CD4-positive, alpha-beta memory T cell (primary cell): ENCODE measurements at regions not wholly inside any gene's neighbourhood (a gene's known extent, or its start where the extent isn't known, plus 50 kb on each side); places are given as distances from the start of the nearest gene placed in this dataset.
A peak's percentile ranks its signal among the peaks of the same experiment; 100 is the strongest.
"Not testable (repeated sequence)": the region's sequence is repeated elsewhere in the genome, so short reads cannot be mapped to it uniquely, and the experiment has no call there.

Experiments
- CTCF ChIA-PET: fragments of 350-600 bp; sonication (Branson Sonifier 250); formaldehyde crosslinking; loops from one replicate; lab custom pipeline; 2021; ENCODE audit warnings: inconsistent platforms; ENCODE audit not compliant: partially characterized antibody; lab: Charles Lee
- POLR2A ChIA-PET: fragments of 350-600 bp; sonication (Branson Sonifier 250); formaldehyde crosslinking; loops from one replicate; lab custom pipeline; 2021; ENCODE audit not compliant: partially characterized antibody; lab: Charles Lee
- DNase-seq, 5 donors: peaks; one replicate each; pipeline versions ENCODE4 v3.0.0 to v3.0.0-alpha.2; 2020 to 2022; ENCODE audit warnings: mixed read lengths in 1 of 5
- H3K27ac ChIP-seq: one replicate; pipeline ENCODE4 v1.7.0; 2013; ENCODE audit warnings: low read depth, low read length
- H3K27me3 ChIP-seq: 2 replicates; pipeline ENCODE4 v1.7.0; 2013; ENCODE audit warnings: mild to moderate bottlenecking, low read length, moderate library complexity; ENCODE audit not compliant: insufficient read depth
- H3K36me3 ChIP-seq: 2 replicates; pipeline ENCODE4 v1.7.0; 2013; ENCODE audit warnings: mild to moderate bottlenecking, low read length, moderate library complexity; ENCODE audit not compliant: insufficient read depth
- H3K4me1 ChIP-seq: 2 replicates; pipeline ENCODE4 v1.7.0; 2013; ENCODE audit warnings: mild to moderate bottlenecking, low read length, moderate library complexity; ENCODE audit not compliant: insufficient read depth
- H3K4me3 ChIP-seq, 2 donors: one replicate each; pipeline ENCODE4 v1.7.0; 2013; ENCODE audit warnings: low read length in 2 of 2, mild to moderate bottlenecking in 1 of 2
- H3K9me3 ChIP-seq, 2 donors: one replicate each; pipeline ENCODE4 v1.7.0; 2013; ENCODE audit warnings: low read length in 2 of 2, control low read depth in 1 of 2; ENCODE audit not compliant: control insufficient read depth in 1 of 2
- H3K27ac Mint-ChIP-seq, 7 donors: one replicate each; pipeline ENCODE4 v1.8.0; 2020 to 2021; ENCODE audit warnings: mixed read lengths in 7 of 7, mild to moderate bottlenecking in 6 of 7, inconsistent platforms in 3 of 7, moderate library complexity in 3 of 7
- H3K27me3 Mint-ChIP-seq, 2 donors: one replicate each; pipeline ENCODE4 v1.8.0; 2020 to 2021; ENCODE audit warnings: mixed read lengths in 2 of 2
- H3K36me3 Mint-ChIP-seq, 2 donors: one replicate each; pipeline ENCODE4 v1.8.0; 2020 to 2021; ENCODE audit warnings: mixed read lengths in 2 of 2, inconsistent platforms in 1 of 2, mild to moderate bottlenecking in 1 of 2
- H3K4me1 Mint-ChIP-seq, 4 donors: one replicate each; pipeline ENCODE4 v1.8.0; 2020 to 2021; ENCODE audit warnings: mixed read lengths in 4 of 4, mild to moderate bottlenecking in 1 of 4
- H3K4me3 Mint-ChIP-seq, 8 donors: one replicate each; pipeline ENCODE4 v1.8.0; 2020 to 2021; ENCODE audit warnings: mixed read lengths in 8 of 8, mild to moderate bottlenecking in 7 of 8, moderate library complexity in 6 of 8, inconsistent platforms in 3 of 8
- H3K9me3 Mint-ChIP-seq, 8 donors: one replicate each; pipeline ENCODE4 v1.8.0; 2020 to 2021; ENCODE audit warnings: mixed read lengths in 8 of 8, mild to moderate bottlenecking in 5 of 8, inconsistent platforms in 3 of 8, moderate library complexity in 1 of 8
- intact Hi-C: fragments of 100-400 bp; cut with micrococcal nuclease; formaldehyde crosslinking; loops from one replicate; pipeline ENCODE4 v1.15.1; 2023

- H3K27me3 Mint-ChIP-seq, CTCF ChIA-PET, H3K36me3 Mint-ChIP-seq, H3K27ac ChIP-seq, intact Hi-C loops, H3K36me3 ChIP-seq, H3K4me3 Mint-ChIP-seq, H3K9me3 ChIP-seq, H3K4me1 ChIP-seq, H3K27me3 ChIP-seq, POLR2A ChIA-PET, DNase-seq, H3K27ac Mint-ChIP-seq, H3K4me3 ChIP-seq, H3K4me1 Mint-ChIP-seq: not testable (repeated sequence)
- peaks cover 0 to 38% (median 18%) of the 10 kb centered on the region in 8 donors for H3K9me3 Mint-ChIP-seq
These were observed 100.6 kb upstream of the FOXD4L5 start for GRCh38 chr9:65385655-65386024.

GRCh38 chr9:65384759-65385654 lies 100.0 kb upstream of the FOXD4L5 start:
- H3K9me3 ChIP-seq, POLR2A ChIA-PET, H3K36me3 Mint-ChIP-seq, H3K4me3 ChIP-seq, H3K4me1 Mint-ChIP-seq, H3K27me3 ChIP-seq, H3K27ac Mint-ChIP-seq, H3K27ac ChIP-seq, intact Hi-C loops, CTCF ChIA-PET, H3K4me3 Mint-ChIP-seq, H3K27me3 Mint-ChIP-seq, H3K36me3 ChIP-seq, H3K4me1 ChIP-seq: not testable (repeated sequence)
- DNase-seq, result peak in 1 of 5 donors; percentile 36
- peaks cover 0 to 37% (median 18%) of the 10 kb centered on the region in 8 donors for H3K9me3 Mint-ChIP-seq

- H3K27ac Mint-ChIP-seq, H3K36me3 ChIP-seq, H3K4me3 ChIP-seq, H3K27me3 ChIP-seq, H3K4me3 Mint-ChIP-seq, H3K9me3 ChIP-seq, H3K36me3 Mint-ChIP-seq, H3K4me1 Mint-ChIP-seq, CTCF ChIA-PET, H3K27me3 Mint-ChIP-seq, H3K4me1 ChIP-seq, POLR2A ChIA-PET, intact Hi-C loops, H3K27ac ChIP-seq, DNase-seq: not testable (repeated sequence)
- peaks cover 0 to 33% (median 16%) of the 10 kb centered on the region in 8 donors for H3K9me3 Mint-ChIP-seq
These were observed 99.1 kb upstream of the FOXD4L5 start for GRCh38 chr9:65384066-65384465.

GRCh38 chr9:65383646-65384045 lies 98.6 kb upstream of the FOXD4L5 start:
- H3K9me3 Mint-ChIP-seq, result peaks cover 0 to 30% (median 16%) of the 10 kb centered on the region in 8 donors
- H3K36me3 ChIP-seq, DNase-seq, H3K27me3 Mint-ChIP-seq, intact Hi-C loops, H3K27ac Mint-ChIP-seq, POLR2A ChIA-PET, H3K4me1 Mint-ChIP-seq, H3K4me1 ChIP-seq, H3K9me3 ChIP-seq, H3K4me3 ChIP-seq, CTCF ChIA-PET, H3K27ac ChIP-seq, H3K36me3 Mint-ChIP-seq, H3K27me3 ChIP-seq: not testable (repeated sequence)
- H3K4me3 Mint-ChIP-seq, result peak overlapping the region in 1 of 8 donors; percentile 37

GRCh38 chr9:65382701-65383318 lies 97.8 kb upstream of the FOXD4L5 start:
- H3K4me3 ChIP-seq, H3K4me3 Mint-ChIP-seq, DNase-seq: not testable (repeated sequence)

More at GRCh38 chr9:65382701-65383318, 97.8 kb upstream of the FOXD4L5 start:
- H3K27ac Mint-ChIP-seq, CTCF ChIA-PET, POLR2A ChIA-PET, intact Hi-C loops, H3K4me1 ChIP-seq, H3K27ac ChIP-seq, H3K36me3 Mint-ChIP-seq, H3K27me3 Mint-ChIP-seq, H3K36me3 ChIP-seq, H3K27me3 ChIP-seq, H3K9me3 ChIP-seq, H3K4me1 Mint-ChIP-seq: not testable (repeated sequence)
- H3K9me3 Mint-ChIP-seq, result peaks cover 0 to 27% (median 16%) of the 10 kb centered on the region in 8 donors
